ACC112 (cell line): ENCODE measurements at regions not wholly inside any gene's neighbourhood (a gene's known extent, or its start where the extent isn't known, plus 50 kb on each side); places are given as distances from the start of the nearest gene placed in this dataset.

Source experiments
- H2AFZ ChIP-seq: fragments of 200-600 bp; sonication (generic); one replicate; pipeline ENCODE4 v1.6.0; 2017; ENCODE audit warnings: antibody characterized with exemption, low read length; ENCODE audit not compliant: unreplicated experiment
- H3K27ac ChIP-seq: fragments of 200-600 bp; sonication (generic); 2 replicates; pipeline ENCODE4 v1.5.1; 2014; ENCODE audit warnings: low read depth, mild to moderate bottlenecking, antibody characterized with exemption, low read length, moderate library complexity
- H3K27me3 ChIP-seq: fragments of 200-600 bp; sonication (generic); 2 replicates; pipeline ENCODE4 v1.6.1; 2014; ENCODE audit warnings: mild to moderate bottlenecking, antibody characterized with exemption, low read length, moderate library complexity, mixed read lengths; ENCODE audit not compliant: insufficient read depth
- H3K36me3 ChIP-seq: fragments of 200-600 bp; sonication (generic); 2 replicates; pipeline ENCODE4 v1.6.1; 2016; ENCODE audit warnings: mild to moderate bottlenecking, antibody characterized with exemption, low read length, moderate library complexity, mixed read lengths; ENCODE audit not compliant: insufficient read depth
- H3K4me1 ChIP-seq: fragments of 200-600 bp; sonication (generic); one replicate; pipeline ENCODE4 v1.6.1; 2016; ENCODE audit warnings: low read length, mixed read lengths; ENCODE audit not compliant: insufficient read depth, unreplicated experiment, control insufficient read depth
- H3K4me3 ChIP-seq: fragments of 200-600 bp; sonication (generic); 2 replicates; pipeline ENCODE4 v1.5.1; 2014; ENCODE audit warnings: mild to moderate bottlenecking, low read depth, low read length
- H3K79me2 ChIP-seq: fragments of 200-600 bp; sonication (generic); one replicate; pipeline ENCODE4 v1.6.0; 2016; ENCODE audit warnings: low read length; ENCODE audit not compliant: control insufficient read depth, unreplicated experiment, insufficient read depth

DNA sequence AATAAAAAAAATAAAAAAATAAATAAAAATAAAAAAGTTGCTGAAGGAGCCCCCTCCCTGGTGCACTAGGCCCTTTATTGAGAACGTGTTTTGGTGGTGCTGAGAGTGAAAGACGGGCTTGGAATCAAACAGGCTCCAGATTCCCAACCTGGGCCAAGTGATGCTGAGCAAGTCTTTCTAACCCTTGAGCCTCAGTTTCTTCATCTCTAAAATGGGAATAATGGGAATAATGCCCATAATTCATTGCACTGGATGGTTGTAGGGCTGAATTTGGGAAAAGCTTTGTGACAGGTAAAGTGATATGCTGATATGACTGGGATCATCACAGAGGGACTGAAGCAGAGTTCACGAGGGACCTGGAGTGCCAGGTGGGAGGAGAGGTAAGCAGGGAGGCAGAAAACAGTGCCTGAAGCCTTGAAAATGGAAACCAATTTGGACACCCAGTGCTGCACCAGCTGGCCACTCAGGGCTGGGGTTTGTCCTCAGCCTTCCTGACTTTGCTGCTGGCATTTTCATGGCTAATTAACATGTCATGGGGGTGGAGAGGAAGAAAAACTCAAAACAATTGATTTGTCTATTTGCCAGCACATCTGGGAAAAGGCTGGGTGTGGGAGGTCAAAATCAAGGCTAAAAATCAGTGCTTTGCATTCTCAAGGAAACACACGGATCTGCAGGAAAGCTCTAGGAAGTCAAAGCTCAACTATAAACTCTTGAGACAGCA, 241.3 kb downstream of the LOXHD1 start:
- Histone ChIP-seq H3K27me3 (peaks cover 22% of the 10 kb centered on the region; the same call in 1 of the 2 replicates), H2AFZ (no peak overlapping the region), H3K4me1 (no peaks in the 10 kb centered on the region)

DNA sequence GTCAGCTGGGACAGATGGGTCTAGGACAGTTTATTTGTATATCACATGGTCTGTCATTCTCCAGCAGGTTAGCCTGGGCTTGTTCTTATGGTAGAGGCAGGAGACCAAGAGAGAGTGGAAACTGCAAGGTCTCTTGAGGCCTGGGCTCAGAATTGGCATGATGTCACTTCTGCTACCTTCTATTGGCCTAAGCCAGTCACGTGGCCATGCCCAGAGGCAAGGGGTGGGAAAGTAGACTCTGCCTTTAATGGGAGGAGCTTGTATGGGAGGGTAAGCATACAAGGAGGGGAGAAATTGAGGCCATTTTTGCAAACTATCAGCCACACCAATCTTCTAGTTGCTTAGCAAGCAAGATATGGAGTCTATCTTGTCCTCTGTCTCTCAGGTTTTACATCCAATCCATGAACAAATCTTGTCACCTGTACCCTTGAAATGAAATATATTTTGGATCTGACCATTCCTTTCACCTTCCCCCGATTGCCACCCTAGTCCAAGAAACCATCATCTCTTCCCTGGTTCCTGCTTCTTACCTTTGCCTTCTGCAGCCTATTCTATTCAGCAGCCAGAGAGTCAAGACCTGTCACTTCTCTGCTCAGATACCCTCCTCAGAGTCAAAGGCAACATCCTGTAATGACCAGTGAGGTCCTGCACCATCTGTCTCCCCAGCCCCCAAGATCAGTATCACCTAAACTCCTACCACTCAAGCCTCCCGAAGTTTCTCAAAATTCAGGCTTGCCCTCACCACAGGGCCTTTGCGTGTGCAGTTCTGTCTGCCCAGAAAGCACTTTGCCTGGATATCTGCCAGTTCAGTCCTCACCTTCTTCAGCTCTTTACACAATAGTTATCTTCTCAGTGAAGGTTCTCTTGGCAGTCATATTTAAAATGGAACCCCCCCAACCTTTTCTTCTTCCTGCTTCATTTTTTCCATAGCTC, 240.0 kb downstream of the LOXHD1 start:
- Histone ChIP-seq H3K4me3 (no peak overlapping the region), H3K27ac (no peak overlapping the region)

More for the DNA sequence above, 241.3 kb downstream of the LOXHD1 start:
- Histone ChIP-seq H3K36me3 (no peaks in the 10 kb centered on the region), H3K27ac (no peak overlapping the region), H3K79me2 (no peaks in the 10 kb centered on the region), H3K4me3 (no peak overlapping the region)

DNA sequence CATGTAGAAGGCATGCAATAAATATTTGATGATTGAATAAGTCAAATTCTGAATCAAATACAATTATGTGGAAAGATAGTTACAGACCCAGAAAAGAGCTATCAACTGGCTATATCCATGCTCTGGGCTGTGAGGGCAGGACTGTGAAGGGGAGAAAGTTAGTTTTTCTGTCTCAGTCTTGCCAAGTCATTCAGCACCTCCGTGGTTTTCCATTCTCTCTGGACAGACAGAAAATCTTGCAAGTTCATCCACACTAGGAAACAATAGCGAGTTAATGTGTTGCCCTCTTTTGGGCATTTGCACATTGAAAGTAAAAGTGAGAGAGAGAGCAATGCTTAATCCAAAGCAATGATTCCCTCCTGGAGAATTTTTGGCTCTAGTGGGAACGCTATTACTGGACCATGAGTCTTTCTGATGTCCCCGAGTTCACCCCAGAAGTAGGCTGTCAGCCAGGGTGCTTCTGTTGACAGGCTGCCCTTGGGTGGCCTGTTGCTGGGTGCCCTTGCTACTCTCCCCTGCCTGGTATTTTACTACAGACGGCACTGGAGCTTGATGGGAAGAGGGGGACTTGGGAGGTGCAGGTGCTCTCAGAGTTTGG, 238.3 kb downstream of the LOXHD1 start:
- H3K4me3 ChIP-seq = no peak overlapping the region
- H3K4me1 ChIP-seq = no peaks in the 10 kb centered on the region
- no peaks in the 10 kb centered on the region for H3K79me2 ChIP-seq
- H3K27ac ChIP-seq = no peak overlapping the region
- 0 out of 2 replicates have a peak, but pooled peaks cover 3% of the 10 kb centered on the region for H3K27me3 ChIP-seq
- no peak overlapping the region for H2AFZ ChIP-seq
- no peaks in the 10 kb centered on the region for H3K36me3 ChIP-seq

More for the DNA sequence above, 240.0 kb downstream of the LOXHD1 start:
- Histone ChIP-seq H2AFZ (no peak overlapping the region), H3K36me3 (no peaks in the 10 kb centered on the region), H3K4me1 (no peaks in the 10 kb centered on the region), H3K27me3 (peaks cover 16% of the 10 kb centered on the region; the same call in 1 of the 2 replicates), H3K79me2 (no peaks in the 10 kb centered on the region)

- H2AFZ ChIP-seq = no peak overlapping the region
- H3K27me3 ChIP-seq = 0 out of 2 replicates have a peak, but pooled peaks cover 3% of the 10 kb centered on the region
- no peak overlapping the region for H3K27ac ChIP-seq
- H3K79me2 ChIP-seq = no peaks in the 10 kb centered on the region
- no peaks in the 10 kb centered on the region for H3K36me3 ChIP-seq
- no peaks in the 10 kb centered on the region for H3K4me1 ChIP-seq
- H3K4me3 ChIP-seq = no peak overlapping the region
Observed at GRCh38 chr18:46419391-46420141, 237.5 kb downstream of the LOXHD1 start.

- Histone ChIP-seq H2AFZ (no peak overlapping the region), H3K27ac (no peak overlapping the region), H3K4me3 (no peak overlapping the region), H3K36me3 (no peaks in the 10 kb centered on the region), H3K27me3 (peaks cover 18% of the 10 kb centered on the region), H3K79me2 (no peaks in the 10 kb centered on the region), H3K4me1 (no peaks in the 10 kb centered on the region)
Observed at GRCh38 chr18:46421973-46422551, 235.0 kb downstream of the LOXHD1 start.

DNA sequence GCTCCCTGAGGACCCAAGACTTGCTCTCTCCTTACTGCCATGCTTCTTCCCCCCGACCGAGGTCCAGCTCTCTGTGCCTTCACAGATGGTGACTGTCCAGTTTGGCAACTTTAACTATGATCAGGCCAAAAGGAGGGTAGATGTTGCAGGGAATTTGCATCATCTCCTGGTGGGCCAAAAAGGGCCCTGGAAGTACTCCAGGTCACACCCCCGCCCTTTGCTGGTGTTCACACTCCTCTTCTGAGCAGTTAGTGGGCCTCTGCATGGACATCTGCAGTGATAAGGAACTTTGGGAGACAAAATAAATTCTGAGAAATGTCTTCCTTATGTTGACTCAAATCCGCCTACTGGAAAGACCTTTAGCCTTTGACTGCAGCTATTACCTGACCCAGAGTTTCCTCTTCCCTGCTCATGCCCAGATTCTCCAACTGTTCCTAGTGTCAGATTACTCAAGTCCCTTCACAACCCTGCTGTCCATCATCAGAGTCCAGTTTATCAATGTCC, 234.4 kb downstream of the LOXHD1 start:
- Histone ChIP-seq H3K27me3 (peaks cover 18% of the 10 kb centered on the region), H3K4me1 (no peaks in the 10 kb centered on the region), H3K27ac (no peak overlapping the region), H3K4me3 (no peak overlapping the region), H2AFZ (no peak overlapping the region), H3K79me2 (no peaks in the 10 kb centered on the region), H3K36me3 (no peaks in the 10 kb centered on the region)

DNA sequence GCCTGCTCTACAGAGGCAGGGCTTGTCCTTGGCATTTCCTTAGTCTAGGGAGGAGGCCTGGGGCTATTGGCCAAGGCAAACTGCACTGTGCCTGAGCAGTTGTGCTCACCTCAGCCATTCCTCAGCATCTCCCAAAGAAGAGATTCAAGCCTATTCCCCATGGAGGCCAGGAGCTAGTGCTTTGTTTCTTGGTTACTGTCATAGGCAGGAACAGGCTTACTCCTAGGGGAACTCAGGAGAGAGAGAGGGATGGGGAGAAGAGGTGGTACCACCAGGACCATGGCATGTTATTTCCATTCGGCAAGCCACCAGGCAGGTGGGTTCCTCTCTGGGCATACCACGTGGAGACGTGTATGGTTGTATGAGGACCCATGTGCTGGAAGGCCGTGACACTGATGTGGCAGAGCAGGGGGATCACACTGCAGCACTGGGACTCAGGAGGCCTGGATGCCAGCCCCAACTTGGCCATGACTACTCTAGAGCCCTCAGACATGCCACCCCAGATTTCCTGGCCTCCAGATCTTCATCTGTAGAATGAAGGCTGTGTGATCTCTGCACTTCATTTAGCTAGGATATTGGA, 233.7 kb downstream of the LOXHD1 start:
- H3K27ac ChIP-seq = no peak overlapping the region
- no peaks in the 10 kb centered on the region for H3K79me2 ChIP-seq
- H3K27me3 ChIP-seq = peaks cover 18% of the 10 kb centered on the region
- H3K36me3 ChIP-seq = no peaks in the 10 kb centered on the region
- no peaks in the 10 kb centered on the region for H3K4me1 ChIP-seq
- no peak overlapping the region for H2AFZ ChIP-seq
- no peak overlapping the region for H3K4me3 ChIP-seq

GRCh38 chr18:46424898-46425297, 232.1 kb downstream of the LOXHD1 start:
- Histone ChIP-seq H3K4me3 (no peak overlapping the region), H3K27ac (no peak overlapping the region), H2AFZ (no peak overlapping the region), H3K36me3 (no peaks in the 10 kb centered on the region), H3K79me2 (no peaks in the 10 kb centered on the region), H3K27me3 (peaks cover 23% of the 10 kb centered on the region), H3K4me1 (no peaks in the 10 kb centered on the region)

DNA sequence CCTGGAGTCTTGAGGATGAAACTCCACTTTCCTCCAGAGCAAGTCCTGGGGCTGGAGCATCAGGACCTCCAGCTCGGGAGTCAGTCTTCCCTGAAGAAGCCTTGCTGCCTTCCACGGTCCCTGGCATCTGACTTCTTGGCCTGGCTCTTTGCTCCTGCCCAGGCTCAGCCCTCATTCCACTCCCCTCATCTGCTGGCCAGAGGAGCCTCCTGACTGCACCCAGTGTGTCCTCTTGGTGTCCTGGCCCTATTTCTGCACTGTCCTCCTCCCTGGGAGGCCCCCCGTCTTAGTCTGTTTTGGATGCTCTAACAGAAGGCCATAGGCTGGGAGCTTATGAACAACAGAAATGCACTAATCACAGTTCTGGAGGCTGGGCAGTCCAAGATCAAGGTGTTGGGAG, 231.5 kb downstream of the LOXHD1 start:
- Histone ChIP-seq H3K27ac (no peak overlapping the region), H3K4me3 (no peak overlapping the region), H3K27me3 (peaks cover 23% of the 10 kb centered on the region), H3K36me3 (no peaks in the 10 kb centered on the region), H3K79me2 (no peaks in the 10 kb centered on the region), H3K4me1 (no peaks in the 10 kb centered on the region), H2AFZ (no peak overlapping the region)
